NT2/D1 (cell line): ENCODE measurements at regions not wholly inside any gene's neighbourhood (a gene's known extent, or its start where the extent isn't known, plus 50 kb on each side); places are given as distances from the start of the nearest gene placed in this dataset.

ENCODE experiments used
- SUZ12 ChIP-seq: IDR thresholded peaks from 2 replicates; pipeline ENCODE4 v1.6.1; 2011; ENCODE audit not compliant: insufficient read length, insufficient read depth; ENCODE audit errors: extremely low read depth
- YY1 ChIP-seq: IDR thresholded peaks from 2 replicates; pipeline ENCODE4 v1.6.1; 2011; ENCODE audit not compliant: insufficient read length, insufficient read depth
- ZNF274 ChIP-seq: IDR thresholded peaks from 2 replicates; pipeline ENCODE4 v1.6.1; 2011; ENCODE audit warnings: mild to moderate bottlenecking, low read depth, low read length

DNA sequence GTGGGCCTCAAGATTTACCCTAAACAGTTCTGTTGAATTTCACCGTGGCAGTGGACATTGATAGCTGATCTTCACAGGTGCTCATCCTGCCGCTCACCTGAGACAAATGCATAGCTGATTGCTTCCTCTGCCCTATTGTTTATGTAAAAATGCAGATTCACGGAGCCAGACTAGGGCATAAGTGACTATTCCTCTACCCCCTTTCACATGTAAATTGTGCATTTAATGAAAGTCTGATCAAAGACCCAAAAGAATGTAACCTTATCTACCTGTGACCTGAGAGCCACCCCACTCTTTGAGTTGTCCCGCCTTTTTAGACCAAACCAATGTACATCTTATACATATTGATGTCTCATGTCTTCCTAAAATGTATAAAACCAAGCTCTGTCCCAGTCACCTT is 312.4 kb upstream of the CDH5 start:
- TF ChIP-seq YY1 (no peak), ZNF274 (no peak), SUZ12 (no peak)
